ENCODE measurements at regions not wholly inside any gene's neighbourhood (a gene's known extent, or its start where the extent isn't known, plus 50 kb on each side); places are given as distances from the start of the nearest gene placed in this dataset.

GRCh38 chr5:117561531-117561930 lies 986.9 kb upstream of the SEMA6A start:
- CTCF ChIA-PET = no interaction called here
- Mint-ChIP-seq H3K4me1 (ENCODE audit: low read depth, unreplicated experiment) (peaks cover 9% of the 10 kb centered on the region), H3K4me3 (ENCODE audit: low read depth, unreplicated experiment) (no peak overlapping the region), H3K27me3 (ENCODE audit: unreplicated experiment) (no peaks in the 10 kb centered on the region), H3K36me3 (ENCODE audit: insufficient read depth, unreplicated experiment) (no peaks in the 10 kb centered on the region), H3K9me3 (ENCODE audit: low read depth, unreplicated experiment) (no peaks in the 10 kb centered on the region), H3K27ac (ENCODE audit: unreplicated experiment) (no peak overlapping the region)
- DNase-seq = no peak
- intact Hi-C loops (cut with micrococcal nuclease; ENCODE audit: unreplicated experiment) = no loop called here
- no TSS peak for BruUV-seq (replicated peaks)
- TF ChIP-seq CTCF (IDR thresholded peaks at IDR 0.05; ENCODE audit: unreplicated experiment) = no peak

- CTCF ChIA-PET = interaction anchor here (1.9 kb wide), 1 partner anchor 104 kb away, joined by 8 read pairs; no protein-coding TSS in a partner anchor
Observed at GRCh38 chr5:117559005-117559844, 984.6 kb upstream of the SEMA6A start.

GRCh38 chr5:117551236-117551635 lies 976.6 kb upstream of the SEMA6A start:
- BruUV-seq (replicated peaks) = no TSS peak

More at GRCh38 chr5:117559005-117559844, 984.6 kb upstream of the SEMA6A start:
- no peak overlapping the region for H3K27ac Mint-ChIP-seq (ENCODE audit: unreplicated experiment)
- BruUV-seq (replicated peaks) = no TSS peak
- no peak overlapping the region for H3K4me3 Mint-ChIP-seq (ENCODE audit: low read depth, unreplicated experiment)
- no peak for TF ChIP-seq CTCF (IDR thresholded peaks at IDR 0.05; ENCODE audit: unreplicated experiment)
- intact Hi-C loops (cut with micrococcal nuclease; ENCODE audit: unreplicated experiment) = no loop called here
- no peaks in the 10 kb centered on the region for H3K27me3 Mint-ChIP-seq (ENCODE audit: unreplicated experiment)
- H3K36me3 Mint-ChIP-seq (ENCODE audit: insufficient read depth, unreplicated experiment) = no peaks in the 10 kb centered on the region
- H3K9me3 Mint-ChIP-seq (ENCODE audit: low read depth, unreplicated experiment) = no peaks in the 10 kb centered on the region
- peaks cover 9% of the 10 kb centered on the region for H3K4me1 Mint-ChIP-seq (ENCODE audit: low read depth, unreplicated experiment)
- DNase-seq = no peak

GRCh38 chr5:117547192-117547591 lies 972.6 kb upstream of the SEMA6A start:
- intact Hi-C loops (cut with micrococcal nuclease; ENCODE audit: unreplicated experiment) = no loop called here
- H3K27ac Mint-ChIP-seq (ENCODE audit: unreplicated experiment) = peak overlapping the region; percentile 46
- peaks cover 5% of the 10 kb centered on the region for H3K9me3 Mint-ChIP-seq (ENCODE audit: low read depth, unreplicated experiment)
- H3K36me3 Mint-ChIP-seq (ENCODE audit: insufficient read depth, unreplicated experiment) = no peaks in the 10 kb centered on the region
- no peaks in the 10 kb centered on the region for H3K27me3 Mint-ChIP-seq (ENCODE audit: unreplicated experiment)
- no peak overlapping the region for H3K4me3 Mint-ChIP-seq (ENCODE audit: low read depth, unreplicated experiment)
- no TSS peak for BruUV-seq (replicated peaks)
- peaks cover 54% of the 10 kb centered on the region for H3K4me1 Mint-ChIP-seq (ENCODE audit: low read depth, unreplicated experiment)
- CTCF ChIA-PET = interaction anchor here (0.7 to 1.5 kb wide), 3 partner anchors 9 to 588 kb away, joined by 3 to 10 read pairs (median 3); no protein-coding TSS in a partner anchor
- no peak for TF ChIP-seq CTCF (IDR thresholded peaks at IDR 0.05; ENCODE audit: unreplicated experiment)
- no peak for DNase-seq

More at GRCh38 chr5:117551236-117551635, 976.6 kb upstream of the SEMA6A start:
- no peak for TF ChIP-seq CTCF (IDR thresholded peaks at IDR 0.05; ENCODE audit: unreplicated experiment)
- Mint-ChIP-seq H3K27me3 (ENCODE audit: unreplicated experiment) (no peaks in the 10 kb centered on the region), H3K36me3 (ENCODE audit: insufficient read depth, unreplicated experiment) (no peaks in the 10 kb centered on the region), H3K27ac (ENCODE audit: unreplicated experiment) (no peak overlapping the region), H3K4me1 (ENCODE audit: low read depth, unreplicated experiment) (peaks cover 48% of the 10 kb centered on the region), H3K9me3 (ENCODE audit: low read depth, unreplicated experiment) (peaks cover 3% of the 10 kb centered on the region), H3K4me3 (ENCODE audit: low read depth, unreplicated experiment) (no peak overlapping the region)
- CTCF ChIA-PET = no interaction called here
- DNase-seq = no peak
- intact Hi-C loops (cut with micrococcal nuclease; ENCODE audit: unreplicated experiment) = no loop called here
